Body of pancreas (tissue), 4 donors: ENCODE measurements at regions not wholly inside any gene's neighbourhood (a gene's known extent, or its start where the extent isn't known, plus 50 kb on each side); places are given as distances from the start of the nearest gene placed in this dataset.

Source experiments
- POLR2A ChIP-seq, 3 donors: fragments of 450-650 bp; IDR thresholded peaks; one replicate each; pipeline ENCODE4 v1.6.1; 2016; ENCODE audit warnings: antibody characterized with exemption in 3 of 3, mild to moderate bottlenecking in 2 of 3
- TF ChIP-seq, protein P1 (sequence below), 7 experiments: fragments of 450-650 bp in 4 of 7; fragments of 200-600 bp in 3 of 7; sonication (generic) in 3 of 7; IDR thresholded peaks; one replicate each; pipeline ENCODE4 v1.5.1; 2016 to 2019; ENCODE audit warnings: antibody characterized with exemption in 7 of 7

DNA sequence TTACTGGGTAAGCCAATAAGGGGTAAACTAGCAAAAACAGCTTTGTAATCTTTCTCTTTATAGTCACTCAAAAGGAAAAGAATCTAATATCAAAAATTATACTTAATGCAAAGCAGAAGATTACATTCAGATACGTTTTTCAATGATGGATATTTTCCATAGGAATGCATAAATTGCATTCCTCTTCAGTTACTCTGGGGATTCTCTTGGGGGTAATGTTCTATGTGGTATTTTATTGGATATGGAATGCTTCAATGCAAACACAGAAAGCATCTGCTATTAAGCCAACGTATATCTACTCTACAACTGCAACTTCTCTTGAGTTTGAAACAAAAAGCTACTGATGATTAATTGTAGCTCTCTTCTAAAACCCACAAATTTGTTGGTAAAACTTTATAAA lies 106.0 kb downstream of the SLC41A2 start:
- no peak for TF ChIP-seq POLR2A (IDR thresholded peaks at IDR 0.05)
- TF ChIP-seq, protein P1, sequence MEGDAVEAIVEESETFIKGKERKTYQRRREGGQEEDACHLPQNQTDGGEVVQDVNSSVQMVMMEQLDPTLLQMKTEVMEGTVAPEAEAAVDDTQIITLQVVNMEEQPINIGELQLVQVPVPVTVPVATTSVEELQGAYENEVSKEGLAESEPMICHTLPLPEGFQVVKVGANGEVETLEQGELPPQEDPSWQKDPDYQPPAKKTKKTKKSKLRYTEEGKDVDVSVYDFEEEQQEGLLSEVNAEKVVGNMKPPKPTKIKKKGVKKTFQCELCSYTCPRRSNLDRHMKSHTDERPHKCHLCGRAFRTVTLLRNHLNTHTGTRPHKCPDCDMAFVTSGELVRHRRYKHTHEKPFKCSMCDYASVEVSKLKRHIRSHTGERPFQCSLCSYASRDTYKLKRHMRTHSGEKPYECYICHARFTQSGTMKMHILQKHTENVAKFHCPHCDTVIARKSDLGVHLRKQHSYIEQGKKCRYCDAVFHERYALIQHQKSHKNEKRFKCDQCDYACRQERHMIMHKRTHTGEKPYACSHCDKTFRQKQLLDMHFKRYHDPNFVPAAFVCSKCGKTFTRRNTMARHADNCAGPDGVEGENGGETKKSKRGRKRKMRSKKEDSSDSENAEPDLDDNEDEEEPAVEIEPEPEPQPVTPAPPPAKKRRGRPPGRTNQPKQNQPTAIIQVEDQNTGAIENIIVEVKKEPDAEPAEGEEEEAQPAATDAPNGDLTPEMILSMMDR (IDR thresholded peaks at IDR 0.05) = no peak
